Heart right ventricle (tissue), 16 donors: ENCODE measurements at regions not wholly inside any gene's neighbourhood (a gene's known extent, or its start where the extent isn't known, plus 50 kb on each side); places are given as distances from the start of the nearest gene placed in this dataset.
"Not testable (repeated sequence)": the region's sequence is repeated elsewhere in the genome, so short reads cannot be mapped to it uniquely, and the experiment has no call there.

Experiments
- ATAC-seq, 8 donors: fragments of 200-7000 bp; cut with Tn5 transposase; one replicate each; pipeline ENCODE4 v1.9.1; 2020; ENCODE audit warnings: mild to moderate bottlenecking in 8 of 8, moderate library complexity in 8 of 8, moderate number of reproducible peaks in 1 of 8
- DNase-seq, 2 donors: peaks; one replicate each; pipeline ENCODE4 v3.0.0-alpha.2; 2020
- H3K27ac ChIP-seq, 10 donors: fragments of 200-600 bp; sonication (generic) in 2 of 10; one replicate each; pipeline versions ENCODE4 v1.5.0 to v1.8.0; 2020 to 2022; ENCODE audit warnings: mild to moderate bottlenecking in 3 of 10
- H3K27me3 ChIP-seq, 7 donors: fragments of 200-600 bp; one replicate each; pipeline ENCODE4 v1.8.0; 2021 to 2022; ENCODE audit warnings: mild to moderate bottlenecking in 2 of 7
- H3K36me3 ChIP-seq, 9 donors: fragments of 200-600 bp; sonication (generic) in 1 of 9; one replicate each; pipeline versions ENCODE4 v1.5.0 to v1.8.0; 2020 to 2022; ENCODE audit warnings: mild to moderate bottlenecking in 2 of 9
- H3K4me1 ChIP-seq, 9 donors: fragments of 200-600 bp; sonication (generic) in 1 of 9; one replicate each; pipeline versions ENCODE4 v1.5.0 to v1.8.0; 2020 to 2022; ENCODE audit warnings: mild to moderate bottlenecking in 4 of 9
- H3K4me3 ChIP-seq, 10 donors: fragments of 200-600 bp; sonication (generic) in 2 of 10; one replicate each; pipeline versions ENCODE4 v1.5.0 to v1.8.0; 2020 to 2022; ENCODE audit warnings: mild to moderate bottlenecking in 7 of 10, moderate library complexity in 2 of 10
- H3K9me3 ChIP-seq, 11 donors: fragments of 200-600 bp in 10 of 11; sonication (generic) in 2 of 11; one replicate each; pipeline versions ENCODE4 v1.5.0 to v1.8.0; 2013 to 2022; ENCODE audit warnings: mild to moderate bottlenecking in 2 of 11, control low read depth in 1 of 11, moderate library complexity in 1 of 11
- WGBS, 2 donors: extraction: QIAGEN DNeasy Blood & Tissue Kit; methylation state at CpG; one replicate each; pipeline ENCODE4 v1.1.7; 2013; ENCODE audit warnings: inconsistent platforms in 1 of 2; 5-methylcytosine and 5-hydroxymethylcytosine counted together
- intact Hi-C, 10 donors: fragments of 100-400 bp; cut with DNase I; formaldehyde crosslinking; loops; one replicate each; pipeline versions ENCODE4 v1.11.1 to v1.14.2; 2022
- TF ChIP-seq, protein P1 (sequence below), 9 donors: fragments of 200-600 bp; sonication (generic) in 2 of 9; IDR thresholded peaks; one replicate each; pipeline versions ENCODE4 v1.5.0 to v1.8.0; 2021 to 2022; ENCODE audit warnings: antibody characterized with exemption in 9 of 9, mild to moderate bottlenecking in 5 of 9, moderate library complexity in 1 of 9
- donor health status: Arrhythmogenic right ventricular cardiomyopathy.
- donor health status: ischemic (EF 13 %, LVEDD 7.1; RV severe dilation, severe dysfunction).
- donor health status: healthy with polysubstance abuse.
- donor health status: DM: no; HTN: yes; CAD: no.
- donor health status: DM: no; HTN: no; CAD: no.
- donor health status: ischemic (EF 25% LVEDD 6.9; RV normal size, moderate dysfunction).
- donor health status: ischemic (EF 25% LVEDD 5.7; RV mildly dilated, moderate dysfunction).
- donor health status: healthy.
- donor health status: DM: yes; HTN: yes; CAD: no.
- donor health status: Ischemic cardiomyopathy.
- donor health status: ischemic (EF 35%, LVEDD 5.7; RV mildly dilated, moderate dysfunction).
- donor health status: nonischemic (EF 11% LVEDD 7.7; RV severe dilation, severe dysfunction).
- donor health status: DM: yes; HTN: yes; CAD: no.
- donor health status: PGD.
- donor health status: ischemic (EF 29% LVEDD 5.4; RV normal size, mild dysfunction).
- donor health status: nonischemic (EF 23%, LVEDD 6.1; RV moderate dilation, normal function).

GRCh38 chr1:60847391-60847790, 235.0 kb upstream of the NFIA start:
- WGBS, 2 donors: 87% methylated on average over 3 of the region's 3 CpGs
- ATAC-seq: no peak
- H3K4me3 ChIP-seq: no peak overlapping the region
- DNase-seq: no peak
- no peaks in the 10 kb centered on the region for H3K4me1 ChIP-seq
- intact Hi-C loops: loop anchor here in 5 of 10 donors (5.0 to 10.0 kb wide), 3 partner anchors 195 to 1007 kb away; no protein-coding TSS in a partner anchor
- H3K36me3 ChIP-seq: no peaks in the 10 kb centered on the region
- H3K27ac ChIP-seq: no peak overlapping the region
- H3K27me3 ChIP-seq: no peaks in the 10 kb centered on the region
- TF ChIP-seq, protein P1, sequence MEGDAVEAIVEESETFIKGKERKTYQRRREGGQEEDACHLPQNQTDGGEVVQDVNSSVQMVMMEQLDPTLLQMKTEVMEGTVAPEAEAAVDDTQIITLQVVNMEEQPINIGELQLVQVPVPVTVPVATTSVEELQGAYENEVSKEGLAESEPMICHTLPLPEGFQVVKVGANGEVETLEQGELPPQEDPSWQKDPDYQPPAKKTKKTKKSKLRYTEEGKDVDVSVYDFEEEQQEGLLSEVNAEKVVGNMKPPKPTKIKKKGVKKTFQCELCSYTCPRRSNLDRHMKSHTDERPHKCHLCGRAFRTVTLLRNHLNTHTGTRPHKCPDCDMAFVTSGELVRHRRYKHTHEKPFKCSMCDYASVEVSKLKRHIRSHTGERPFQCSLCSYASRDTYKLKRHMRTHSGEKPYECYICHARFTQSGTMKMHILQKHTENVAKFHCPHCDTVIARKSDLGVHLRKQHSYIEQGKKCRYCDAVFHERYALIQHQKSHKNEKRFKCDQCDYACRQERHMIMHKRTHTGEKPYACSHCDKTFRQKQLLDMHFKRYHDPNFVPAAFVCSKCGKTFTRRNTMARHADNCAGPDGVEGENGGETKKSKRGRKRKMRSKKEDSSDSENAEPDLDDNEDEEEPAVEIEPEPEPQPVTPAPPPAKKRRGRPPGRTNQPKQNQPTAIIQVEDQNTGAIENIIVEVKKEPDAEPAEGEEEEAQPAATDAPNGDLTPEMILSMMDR (IDR thresholded peaks at IDR 0.05): no peak
- H3K9me3 ChIP-seq: peaks cover 0 to 41% (median 9%) of the 10 kb centered on the region in 11 donors

GRCh38 chr1:60845659-60846058, 236.7 kb upstream of the NFIA start:
- H3K4me1 ChIP-seq, ATAC-seq, H3K27me3 ChIP-seq, H3K27ac ChIP-seq, DNase-seq, H3K36me3 ChIP-seq, H3K4me3 ChIP-seq: not testable (repeated sequence)
- peaks cover 0 to 39% (median 9%) of the 10 kb centered on the region in 11 donors for H3K9me3 ChIP-seq
- intact Hi-C loops: loop anchor here in 5 of 10 donors (5.0 to 10.0 kb wide), 3 partner anchors 197 to 1009 kb away; no protein-coding TSS in a partner anchor
- 99% methylated on average over 3 of the region's 3 CpGs for WGBS, 2 donors

GRCh38 chr1:60842304-60842703, 240.1 kb upstream of the NFIA start:
- 88 to 95% methylated on average over 2 of the region's 2 CpGs for WGBS, 2 donors
- no peak overlapping the region for H3K4me3 ChIP-seq
- DNase-seq (no peak), ATAC-seq (no peak)
- intact Hi-C loops: loop anchor here in 1 of 10 donors (10.0 kb wide), 1 partner anchor 1012 kb away; no protein-coding TSS in a partner anchor
- TF ChIP-seq, protein P1 (IDR thresholded peaks at IDR 0.05): no peak
- H3K36me3 ChIP-seq: no peaks in the 10 kb centered on the region
- H3K27me3 ChIP-seq: no peaks in the 10 kb centered on the region
- H3K9me3 ChIP-seq: peaks cover 0 to 21% (median 4%) of the 10 kb centered on the region in 11 donors
- H3K4me1 ChIP-seq: no peaks in the 10 kb centered on the region
- no peak overlapping the region for H3K27ac ChIP-seq

DNA sequence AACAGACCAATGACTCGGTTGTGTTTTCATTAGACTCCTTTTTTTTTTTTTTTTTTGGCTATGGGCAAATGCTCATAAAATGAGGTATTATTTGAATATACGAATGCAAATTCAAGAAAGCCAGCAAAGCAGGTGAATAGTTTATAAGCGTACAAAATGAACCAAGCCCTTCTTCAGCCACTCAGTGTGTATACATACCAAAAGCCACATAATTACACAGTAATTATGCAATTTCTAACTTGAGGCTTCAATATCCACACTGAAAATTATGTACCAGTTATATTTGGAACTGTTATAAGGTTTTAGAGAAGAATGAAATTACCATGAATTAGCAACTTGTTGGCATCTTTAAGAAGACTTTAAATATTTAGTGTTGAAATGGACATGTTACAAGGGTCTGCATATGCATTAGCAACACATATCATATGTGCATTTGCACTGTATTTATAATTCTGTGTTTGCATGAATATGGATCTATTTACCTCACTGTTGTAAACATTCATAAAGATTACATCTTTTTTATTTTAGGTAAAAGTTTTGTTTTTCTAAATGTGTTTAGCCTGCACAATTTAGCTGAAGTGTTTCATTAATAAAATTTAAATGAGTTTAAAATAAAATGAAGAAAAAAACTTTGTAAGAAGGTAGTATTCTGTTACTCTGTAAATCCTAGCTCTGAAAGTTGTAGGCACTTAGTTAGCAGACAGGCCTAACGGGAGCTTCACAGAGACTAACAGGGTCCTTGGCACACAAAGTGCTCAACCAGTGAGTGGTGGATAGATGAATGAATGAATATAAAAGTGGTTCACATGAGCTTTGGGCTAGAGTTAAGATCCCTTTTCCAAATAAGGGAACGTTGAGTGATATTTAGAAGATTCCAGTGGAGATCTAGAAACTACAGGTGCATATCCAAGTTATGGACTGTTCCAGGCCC, 241.0 kb upstream of the NFIA start:
- no peaks in the 10 kb centered on the region for H3K4me1 ChIP-seq
- 92 to 95% methylated on average over 5 of the region's 5 CpGs for WGBS, 2 donors
- H3K9me3 ChIP-seq: peaks cover 0 to 21% (median 4%) of the 10 kb centered on the region in 11 donors
- no peaks in the 10 kb centered on the region for H3K36me3 ChIP-seq
- no peaks in the 10 kb centered on the region for H3K27me3 ChIP-seq
- intact Hi-C loops: loop anchor here in 1 of 10 donors (10.0 kb wide), 1 partner anchor 1013 kb away; no protein-coding TSS in a partner anchor
- ATAC-seq (no peak), DNase-seq (no peak)
- no peak overlapping the region for H3K27ac ChIP-seq
- no peak overlapping the region for H3K4me3 ChIP-seq
- TF ChIP-seq, protein P1 (IDR thresholded peaks at IDR 0.05): no peak

GRCh38 chr1:60840476-60840875, 241.9 kb upstream of the NFIA start:
- not testable (repeated sequence) for H3K4me1 ChIP-seq, DNase-seq, H3K27ac ChIP-seq, H3K27me3 ChIP-seq, ATAC-seq, H3K36me3 ChIP-seq, H3K4me3 ChIP-seq
- intact Hi-C loops: loop anchor here in 1 of 10 donors (10.0 kb wide), 1 partner anchor 1014 kb away; no protein-coding TSS in a partner anchor
- WGBS, 2 donors: 92 to 98% methylated on average over 2 of the region's 2 CpGs
- peaks cover 0 to 17% (median 4%) of the 10 kb centered on the region in 11 donors for H3K9me3 ChIP-seq
